OCI-LY3 (cell line): ENCODE measurements at regions not wholly inside any gene's neighbourhood (a gene's known extent, or its start where the extent isn't known, plus 50 kb on each side); places are given as distances from the start of the nearest gene placed in this dataset.

Experiments used
- H2AFZ ChIP-seq: fragments of 200-600, 300-600 bp; shearing (Covaris generic); 2 replicates; pipeline ENCODE4 v1.6.0; 2014; ENCODE audit warnings: antibody characterized with exemption, low read depth, low read length
- H3K27ac ChIP-seq: fragments of 200-600, 300-600 bp; sonication (generic); 2 replicates; pipeline ENCODE4 v1.5.1; 2014; ENCODE audit warnings: mild to moderate bottlenecking, low read length, moderate library complexity, mixed read lengths
- H3K27me3 ChIP-seq: fragments of 200-600, 300-600 bp; sonication (generic); 2 replicates; pipeline ENCODE4 v1.6.1; 2014; ENCODE audit warnings: low read depth, low read length, mixed read lengths
- H3K36me3 ChIP-seq: fragments of 200-600, 300-600 bp; sonication (generic); replicated peaks from 2 replicates; pipeline ENCODE3; 2014; ENCODE audit warnings: low read depth, low read length, mixed read lengths
- H3K4me1 ChIP-seq: fragments of 300-600, 200-600 bp; sonication (generic); 2 replicates; pipeline ENCODE4 v1.6.1; 2014; ENCODE audit warnings: low read length, mixed read lengths
- H3K4me2 ChIP-seq: fragments of 200-600, 300-600 bp; sonication (generic); 2 replicates; pipeline ENCODE4 v1.6.1; 2014; ENCODE audit warnings: low read length, mixed read lengths
- H3K4me3 ChIP-seq: fragments of 300-600, 200-600 bp; sonication (generic); 2 replicates; pipeline ENCODE4 v1.5.1; 2014; ENCODE audit warnings: antibody characterized with exemption, mild to moderate bottlenecking, low read length, moderate library complexity
- H3K79me2 ChIP-seq: fragments of 300-600, 200-600 bp; shearing (Covaris generic); 2 replicates; pipeline ENCODE4 v1.6.1; 2014; ENCODE audit warnings: mild to moderate bottlenecking, low read length, mixed read lengths
- H3K9ac ChIP-seq: fragments of 300-600, 200-600 bp; shearing (Covaris generic); 2 replicates; pipeline ENCODE4 v1.6.0; 2014; ENCODE audit warnings: mild to moderate bottlenecking, low read length, moderate library complexity
- H3K9me3 ChIP-seq: fragments of 200-600, 300-600 bp; shearing (Covaris generic); 2 replicates; pipeline ENCODE4 v1.6.1; 2014; ENCODE audit warnings: low read length, mixed read lengths; ENCODE audit not compliant: insufficient read depth
- H4K20me1 ChIP-seq: fragments of 200-600, 300-600 bp; sonication (generic); 2 replicates; pipeline ENCODE4 v1.6.1; 2016; ENCODE audit warnings: low read length, mixed read lengths; ENCODE audit not compliant: insufficient read depth
- CTCF ChIP-seq: fragments of 200-600, 300-600 bp; sonication (generic); IDR thresholded peaks from 2 replicates; pipeline ENCODE4 v1.5.1; 2014; ENCODE audit warnings: antibody characterized with exemption, low read length, low read depth
- EZH2phosphoT487 ChIP-seq: fragments of 200-600 bp; shearing (Covaris generic); IDR thresholded peaks from 2 replicates; pipeline ENCODE4 v1.6.1; 2018; ENCODE audit warnings: antibody characterized with exemption, mixed run types, low read depth

DNA sequence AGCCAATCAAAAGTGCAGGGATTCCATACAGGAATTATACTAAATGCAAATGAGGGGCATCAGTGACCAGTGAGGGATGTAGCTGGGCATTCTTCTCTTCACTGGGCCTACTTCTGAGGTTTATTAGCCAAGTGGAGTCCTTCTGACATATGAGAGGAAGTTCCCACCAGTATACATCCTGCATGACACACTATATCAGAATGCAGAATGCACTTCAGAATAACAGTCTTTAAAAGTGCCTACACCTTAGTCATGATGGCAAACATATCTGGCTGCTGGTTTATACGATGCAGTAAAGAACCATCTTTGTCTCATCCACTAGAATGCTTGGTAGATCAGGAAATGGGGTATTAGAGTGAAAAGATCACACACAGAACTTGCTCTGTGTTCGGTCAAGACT is 180.3 kb upstream of the PPARGC1A start:
- Histone ChIP-seq H3K27me3 (no peaks in the 10 kb centered on the region), H3K4me2 (no peak overlapping the region), H3K4me1 (no peaks in the 10 kb centered on the region), H3K4me3 (no peak overlapping the region), H2AFZ (no peak overlapping the region), H3K9ac (no peak overlapping the region), H3K36me3 (no peaks in the 10 kb centered on the region), H3K9me3 (no peaks in the 10 kb centered on the region), H3K27ac (no peak overlapping the region), H4K20me1 (no peaks in the 10 kb centered on the region), H3K79me2 (no peaks in the 10 kb centered on the region)
- TF ChIP-seq EZH2phosphoT487 (no peak), CTCF (no peak)

- Histone ChIP-seq H3K9ac (no peak overlapping the region), H3K4me2 (no peak overlapping the region), H2AFZ (no peak overlapping the region), H3K79me2 (no peaks in the 10 kb centered on the region), H3K36me3 (no peaks in the 10 kb centered on the region), H3K27ac (no peak overlapping the region), H4K20me1 (no peaks in the 10 kb centered on the region), H3K9me3 (no peaks in the 10 kb centered on the region), H3K27me3 (no peaks in the 10 kb centered on the region), H3K4me1 (peaks cover 13% of the 10 kb centered on the region), H3K4me3 (no peak overlapping the region)
- TF ChIP-seq CTCF (no peak), EZH2phosphoT487 (no peak)
Observed at GRCh38 chr4:24067367-24068193, 177.7 kb upstream of the PPARGC1A start.

DNA sequence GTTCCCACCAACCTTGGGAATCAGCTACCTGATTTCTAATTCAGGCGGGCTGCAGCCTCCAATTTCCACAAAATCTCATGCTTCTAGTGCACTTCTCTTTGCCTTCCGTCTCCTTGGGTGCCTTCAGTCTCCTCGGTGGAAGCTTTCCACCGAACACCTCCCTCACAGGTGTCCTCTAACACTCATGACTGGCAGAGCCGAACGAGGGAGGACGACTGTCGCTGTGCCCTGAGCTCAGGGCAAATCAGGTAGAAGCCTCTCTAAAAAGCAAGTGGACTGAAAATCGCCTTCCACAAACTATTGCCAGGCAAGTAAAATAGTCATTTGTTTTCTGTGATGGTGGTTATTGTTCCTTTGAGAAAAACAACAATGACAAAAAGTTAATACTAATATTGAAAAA is 176.1 kb upstream of the PPARGC1A start:
- Histone ChIP-seq H3K27ac (no peak overlapping the region), H3K36me3 (no peaks in the 10 kb centered on the region), H3K4me2 (no peak overlapping the region)

More for the DNA sequence above, 176.1 kb upstream of the PPARGC1A start:
- Histone ChIP-seq H4K20me1 (no peaks in the 10 kb centered on the region), H3K4me1 (peaks cover 13% of the 10 kb centered on the region), H3K9me3 (no peaks in the 10 kb centered on the region), H3K79me2 (no peaks in the 10 kb centered on the region), H3K27me3 (no peaks in the 10 kb centered on the region), H2AFZ (no peak overlapping the region), H3K9ac (no peak overlapping the region), H3K4me3 (no peak overlapping the region)
- TF ChIP-seq EZH2phosphoT487 = no peak
- no peak for TF ChIP-seq CTCF
